Lower leg skin (tissue), 4 donors: ENCODE measurements at regions not wholly inside any gene's neighbourhood (a gene's known extent, or its start where the extent isn't known, plus 50 kb on each side); places are given as distances from the start of the nearest gene placed in this dataset.

ENCODE experiments used
- DNase-seq, 2 donors: peaks; one replicate each; pipeline ENCODE4 v3.0.0-alpha.2; 2019; ENCODE audit warnings: low spot score in 2 of 2
- H3K4me3 ChIP-seq: fragments of 200-600 bp; sonication (generic); 2 replicates; pipeline ENCODE4 v1.5.1; 2017; ENCODE audit warnings: mild to moderate bottlenecking, low read depth; ENCODE audit not compliant: poor library complexity, severe bottlenecking
- CTCF ChIP-seq, 3 donors: fragments of 450-650 bp; IDR thresholded peaks; one replicate each; pipeline ENCODE4 v1.5.1; 2016; ENCODE audit warnings: antibody characterized with exemption in 3 of 3, mild to moderate bottlenecking in 3 of 3, moderate library complexity in 2 of 3
- POLR2A ChIP-seq, 2 donors: fragments of 450-650 bp; IDR thresholded peaks; one replicate each; pipeline ENCODE4 v1.6.1; 2016 to 2017; ENCODE audit warnings: antibody characterized with exemption in 2 of 2, mild to moderate bottlenecking in 1 of 2, moderate library complexity in 1 of 2
- WGBS, 2 donors: methylation state at CpG; one replicate each; pipeline ENCODE4 v1.1.5; 2018; 5-methylcytosine and 5-hydroxymethylcytosine counted together
- intact Hi-C: fragments of 100-400 bp; cut with DNase I; formaldehyde crosslinking; loops from one replicate; pipeline ENCODE4 v1.15.0; 2023; ENCODE audit warnings: low total_unique reads

GRCh38 chr10:124285587-124286527 lies 132.9 kb downstream of the OAT start:
- 64 to 65% methylated on average over 21 of the region's 21 CpGs for WGBS, 2 donors
- DNase-seq = peak in 1 of 2 donors; percentile 50
- no peak for TF ChIP-seq CTCF (IDR thresholded peaks at IDR 0.05)
- TF ChIP-seq POLR2A (IDR thresholded peaks at IDR 0.05) = no peak
- no peak overlapping the region for H3K4me3 ChIP-seq
- intact Hi-C loops = no loop called here

GRCh38 chr10:124283949-124284250 lies 134.8 kb downstream of the OAT start:
- no peak for DNase-seq
- no peak for TF ChIP-seq POLR2A (IDR thresholded peaks at IDR 0.05)
- TF ChIP-seq CTCF (IDR thresholded peaks at IDR 0.05) = no peak
- no peak overlapping the region for H3K4me3 ChIP-seq
- intact Hi-C loops = no loop called here
- WGBS, 2 donors = 70 to 89% methylated on average over 9 of the region's 9 CpGs

- DNase-seq = no peak
- H3K4me3 ChIP-seq = no peak overlapping the region
- intact Hi-C loops = no loop called here
- 87% methylated on average over 8 of the region's 8 CpGs for WGBS, 2 donors
- TF ChIP-seq CTCF (IDR thresholded peaks at IDR 0.05) (no peak), POLR2A (IDR thresholded peaks at IDR 0.05) (no peak)
These were observed 135.3 kb downstream of the OAT start for GRCh38 chr10:124283215-124283948.

GRCh38 chr10:124282326-124282725 lies 136.4 kb downstream of the OAT start:
- intact Hi-C loops = no loop called here
- H3K4me3 ChIP-seq = no peak overlapping the region
- 97 to 100% methylated on average over 11 of the region's 11 CpGs for WGBS, 2 donors
- TF ChIP-seq POLR2A (IDR thresholded peaks at IDR 0.05) = no peak
- TF ChIP-seq CTCF (IDR thresholded peaks at IDR 0.05) = no peak
- DNase-seq = no peak

GRCh38 chr10:124281666-124282065 lies 137.1 kb downstream of the OAT start:
- no peak for TF ChIP-seq POLR2A (IDR thresholded peaks at IDR 0.05)
- TF ChIP-seq CTCF (IDR thresholded peaks at IDR 0.05) = no peak
- WGBS, 2 donors = 79 to 83% methylated on average over 10 of the region's 10 CpGs
- no peak for DNase-seq

More at GRCh38 chr10:124281666-124282065, 137.1 kb downstream of the OAT start:
- no peak overlapping the region for H3K4me3 ChIP-seq
- intact Hi-C loops = no loop called here
